LHCN-M2 (cell line): ENCODE measurements at regions not wholly inside any gene's neighbourhood (a gene's known extent, or its start where the extent isn't known, plus 50 kb on each side); places are given as distances from the start of the nearest gene placed in this dataset.

Source experiments
- DNase-seq: peaks from one replicate; pipeline ENCODE4 v3.0.0-alpha.2; 2012; ENCODE audit warnings: low read depth

GRCh38 chr16:7097518-7097917 lies 235.1 kb upstream of the RBFOX1 start:
- DNase-seq, result no peak

GRCh38 chr16:7093511-7093910 lies 239.1 kb upstream of the RBFOX1 start:
- no peak for DNase-seq

- no peak for DNase-seq
Observed at GRCh38 chr16:7090628-7091115, 242.0 kb upstream of the RBFOX1 start.

- no peak for DNase-seq
Observed at GRCh38 chr16:7089751-7090150, 242.9 kb upstream of the RBFOX1 start.

GRCh38 chr16:7088711-7089110 lies 243.9 kb upstream of the RBFOX1 start:
- DNase-seq, result no peak

GRCh38 chr16:7086822-7087616 lies 245.6 kb upstream of the RBFOX1 start:
- DNase-seq, result peak; percentile 1

GRCh38 chr16:7085776-7086175 lies 246.9 kb upstream of the RBFOX1 start:
- no peak for DNase-seq

- no peak for DNase-seq
Observed at GRCh38 chr16:7083096-7083495, 249.5 kb upstream of the RBFOX1 start.

GRCh38 chr16:7077636-7078035 lies 255.0 kb upstream of the RBFOX1 start:
- DNase-seq, result no peak

- no peak for DNase-seq
Observed at GRCh38 chr16:7074715-7075114, 257.9 kb upstream of the RBFOX1 start.

- no peak for DNase-seq
Observed at GRCh38 chr16:7057458-7057857, 275.2 kb upstream of the RBFOX1 start.

- DNase-seq, result no peak
Observed at GRCh38 chr16:7055443-7055842, 277.2 kb upstream of the RBFOX1 start.

GRCh38 chr16:7051591-7052349 lies 280.9 kb upstream of the RBFOX1 start:
- DNase-seq, result no peak

GRCh38 chr16:7044331-7044730 lies 288.3 kb upstream of the RBFOX1 start:
- DNase-seq, result no peak

- no peak for DNase-seq
Observed at GRCh38 chr16:7038475-7038874, 294.2 kb upstream of the RBFOX1 start.

GRCh38 chr16:7037495-7037894 lies 295.1 kb upstream of the RBFOX1 start:
- no peak for DNase-seq

- DNase-seq, result no peak
Observed at GRCh38 chr16:7031031-7031430, 301.6 kb upstream of the RBFOX1 start.

- DNase-seq, result no peak
Observed at GRCh38 chr16:7027401-7027800, 305.2 kb upstream of the RBFOX1 start.

- DNase-seq, result no peak
Observed at GRCh38 chr16:7026639-7027038, 306.0 kb upstream of the RBFOX1 start.

GRCh38 chr16:7025616-7026190 lies 306.9 kb upstream of the RBFOX1 start:
- peak; percentile 0 for DNase-seq

GRCh38 chr16:7021653-7022275 lies 310.9 kb upstream of the RBFOX1 start:
- DNase-seq, result no peak
